Brain microvascular endothelial cell (primary cell): ENCODE measurements at regions not wholly inside any gene's neighbourhood (a gene's known extent, or its start where the extent isn't known, plus 50 kb on each side); places are given as distances from the start of the nearest gene placed in this dataset.
A peak's percentile ranks its signal among the peaks of the same experiment; 100 is the strongest.

ENCODE experiments used
- DNase-seq: peaks from one replicate; pipeline ENCODE4 v3.0.0-alpha.2; 2020
- H3K27ac ChIP-seq: fragments of 250-450 bp; sonication (Bioruptor Pico); 2 replicates; pipeline ENCODE4 v1.5.1; 2020; ENCODE audit warnings: mild to moderate bottlenecking, moderate library complexity
- H3K27me3 ChIP-seq: fragments of 250-450 bp; sonication (Bioruptor Pico); replicated peaks from 2 replicates; pipeline ENCODE4 v1.5.1; 2020; ENCODE audit warnings: mild to moderate bottlenecking
- H3K36me3 ChIP-seq: fragments of 250-450 bp; sonication (Bioruptor Pico); replicated peaks from 2 replicates; pipeline ENCODE4 v1.5.1; 2020; ENCODE audit warnings: mild to moderate bottlenecking
- H3K4me3 ChIP-seq: 2 replicates; pipeline ENCODE4 v1.5.1; 2011; ENCODE audit warnings: low read depth, mild to moderate bottlenecking, control low read depth, low read length, moderate library complexity
- CTCF ChIP-seq: IDR thresholded peaks from 2 replicates; pipeline ENCODE4 v1.5.1; 2011; ENCODE audit warnings: low read depth, mild to moderate bottlenecking, moderate library complexity, low read length, control low read depth, inconsistent platforms; ENCODE audit errors: missing control alignments
- in situ Hi-C: cut with HindIII; loops from 2 replicates; pipeline ENCODE4 v1.10.0; 2017; ENCODE audit warnings: low sequenced_read_pairs, low pct_ligation_motif_present

GRCh38 chr13:50122455-50122854, 107.2 kb downstream of the KCNRG start:
- in situ Hi-C loops = no loop called here
- Histone ChIP-seq H3K36me3 (no peaks in the 10 kb centered on the region), H3K27ac (no peak overlapping the region), H3K27me3 (no peaks in the 10 kb centered on the region), H3K4me3 (no peak overlapping the region)
- no peak for TF ChIP-seq CTCF
- DNase-seq = no peak

GRCh38 chr13:50123002-50123401, 107.8 kb downstream of the KCNRG start:
- no peak for DNase-seq
- no peaks in the 10 kb centered on the region for H3K27me3 ChIP-seq
- no peak for TF ChIP-seq CTCF
- in situ Hi-C loops = no loop called here
- H3K36me3 ChIP-seq = no peaks in the 10 kb centered on the region
- H3K27ac ChIP-seq = no peak overlapping the region
- no peak overlapping the region for H3K4me3 ChIP-seq

- DNase-seq = no peak
- in situ Hi-C loops = no loop called here
- Histone ChIP-seq H3K27me3 (no peaks in the 10 kb centered on the region), H3K27ac (peak overlapping the region; percentile 97), H3K36me3 (no peaks in the 10 kb centered on the region), H3K4me3 (peak overlapping the region; percentile 86)
- TF ChIP-seq CTCF = no peak
Measured at GRCh38 chr13:50123515-50123861, 108.2 kb downstream of the KCNRG start.

GRCh38 chr13:50123862-50124535, 108.8 kb downstream of the KCNRG start:
- H3K36me3 ChIP-seq = no peaks in the 10 kb centered on the region
- TF ChIP-seq CTCF = no peak
- peak; percentile 91 for DNase-seq
- no peaks in the 10 kb centered on the region for H3K27me3 ChIP-seq
- in situ Hi-C loops = no loop called here
- H3K27ac ChIP-seq = peak overlapping the region; percentile 97
- H3K4me3 ChIP-seq = peak overlapping the region; percentile 86

GRCh38 chr13:50124536-50125303, 109.5 kb downstream of the KCNRG start:
- Histone ChIP-seq H3K36me3 (no peaks in the 10 kb centered on the region), H3K27me3 (no peaks in the 10 kb centered on the region), H3K4me3 (peak overlapping the region; percentile 86), H3K27ac (peak overlapping the region; percentile 97)
- DNase-seq = no peak
- TF ChIP-seq CTCF = no peak
- in situ Hi-C loops = no loop called here

GRCh38 chr13:50125304-50125553, 110.0 kb downstream of the KCNRG start:
- DNase-seq = no peak
- Histone ChIP-seq H3K27me3 (no peaks in the 10 kb centered on the region), H3K4me3 (peak overlapping the region; percentile 86), H3K36me3 (no peaks in the 10 kb centered on the region), H3K27ac (peak overlapping the region; percentile 97)
- no peak for TF ChIP-seq CTCF
- in situ Hi-C loops = no loop called here
